GM18517 (cell line): ENCODE measurements at regions not wholly inside any gene's neighbourhood (a gene's known extent, or its start where the extent isn't known, plus 50 kb on each side); places are given as distances from the start of the nearest gene placed in this dataset.

ENCODE experiments used
- ATAC-seq: cut with Tn5 transposase; IDR thresholded peaks from one replicate; pipeline ENCODE4 v1.9.1; 2021; ENCODE audit warnings: mild to moderate bottlenecking, moderate library complexity; ENCODE audit not compliant: unreplicated experiment

DNA sequence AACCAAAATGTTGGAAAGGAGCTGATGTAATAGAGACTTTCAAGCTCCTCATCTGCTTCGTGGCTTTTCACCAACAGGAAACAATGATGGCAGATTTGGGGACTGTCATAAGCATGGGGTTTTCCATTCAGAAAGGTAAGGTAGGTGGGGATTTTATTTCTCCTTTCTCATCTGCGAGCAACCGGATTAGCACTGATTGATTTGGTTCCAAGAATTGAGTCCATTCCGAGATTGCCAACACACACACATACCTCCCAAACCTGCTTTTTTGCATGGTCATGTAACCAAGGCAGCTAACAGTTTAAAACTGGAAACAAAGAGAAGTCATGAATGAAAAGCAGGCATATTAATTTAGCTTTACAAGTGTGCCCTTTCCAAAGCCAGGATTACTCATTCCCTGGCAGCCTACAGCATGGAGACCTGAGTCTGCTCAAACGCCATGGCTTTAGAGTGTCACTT lies 63.0 kb upstream of the LNX1 start:
- no peak for ATAC-seq

- ATAC-seq, result peak; percentile 72
Measured at GRCh38 chr4:53653484-53654053, 62.3 kb upstream of the LNX1 start.

DNA sequence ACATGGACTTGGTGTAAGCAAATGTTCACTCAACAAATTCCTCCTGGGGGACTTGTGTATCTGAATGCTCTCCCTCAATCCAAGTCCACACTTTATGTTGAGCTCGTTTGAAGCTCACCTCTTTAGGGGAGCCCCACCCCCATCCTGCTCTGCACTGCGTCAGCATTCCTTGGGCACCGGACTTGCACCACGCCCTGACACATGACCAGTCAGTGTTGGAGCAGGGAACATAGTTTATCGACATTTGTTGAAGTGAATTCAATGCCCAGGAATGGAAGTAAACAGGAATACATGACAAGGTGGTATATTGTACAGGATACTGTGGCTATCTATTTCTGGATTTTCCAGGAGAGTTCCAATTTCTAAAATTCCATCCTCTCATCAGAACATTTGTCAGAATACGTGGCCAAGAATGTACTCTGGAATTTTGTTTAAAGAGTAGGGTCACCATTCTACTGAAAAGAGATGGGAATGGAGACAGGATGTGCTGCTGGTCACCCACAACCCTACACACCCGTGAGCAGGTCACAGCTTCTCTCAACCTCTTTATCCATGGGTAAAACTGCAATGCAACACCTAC lies 60.0 kb upstream of the LNX1 start:
- ATAC-seq, result no peak

GRCh38 chr4:53649357-53649756 lies 58.1 kb upstream of the LNX1 start:
- no peak for ATAC-seq

- ATAC-seq, result no peak
Measured at GRCh38 chr4:53647547-53647946, 56.3 kb upstream of the LNX1 start.

DNA sequence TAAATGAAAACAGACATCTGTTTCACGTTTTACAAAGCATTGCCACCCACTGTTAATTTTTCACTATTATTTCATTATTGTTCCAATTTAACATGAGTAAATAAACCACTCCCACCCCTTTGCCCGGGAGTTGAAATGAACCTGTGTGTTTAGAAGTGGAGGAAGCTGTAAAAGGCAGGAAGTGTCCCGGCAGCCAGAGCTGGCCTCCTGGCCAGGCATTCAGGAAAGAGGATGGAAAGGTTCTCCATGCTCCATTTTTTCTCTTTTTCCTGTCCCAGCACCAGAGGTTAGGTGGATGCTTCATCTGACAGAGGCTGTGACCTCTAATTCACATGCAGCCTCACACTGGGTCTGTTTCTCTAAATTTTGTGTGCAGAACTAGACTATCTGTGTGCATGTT lies 55.5 kb upstream of the LNX1 start:
- no peak for ATAC-seq

DNA sequence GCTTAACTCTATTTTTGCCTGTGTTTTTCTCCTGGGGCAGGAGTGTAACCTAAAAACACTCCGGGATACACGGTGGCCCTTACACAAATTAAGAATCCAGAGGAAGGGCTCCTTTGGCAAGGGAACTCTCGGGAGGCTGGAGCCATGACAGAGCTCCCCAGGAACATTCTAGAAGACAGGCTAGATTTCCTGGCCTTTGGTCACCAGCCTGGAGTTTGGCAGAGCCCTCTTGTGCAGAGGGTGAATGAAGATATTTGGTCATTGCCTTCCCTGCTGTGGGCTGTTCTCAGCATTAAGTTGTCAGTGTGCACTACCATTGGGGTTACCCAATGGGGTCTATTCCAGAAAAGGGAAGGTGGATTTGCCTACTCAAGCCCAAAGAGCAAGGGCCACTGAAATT lies 53.8 kb upstream of the LNX1 start:
- ATAC-seq, result no peak

- no peak for ATAC-seq
Measured at GRCh38 chr4:53644607-53645006, 53.3 kb upstream of the LNX1 start.
